ENCODE measurements at regions not wholly inside any gene's neighbourhood (a gene's known extent, or its start where the extent isn't known, plus 50 kb on each side); places are given as distances from the start of the nearest gene placed in this dataset.

DNA sequence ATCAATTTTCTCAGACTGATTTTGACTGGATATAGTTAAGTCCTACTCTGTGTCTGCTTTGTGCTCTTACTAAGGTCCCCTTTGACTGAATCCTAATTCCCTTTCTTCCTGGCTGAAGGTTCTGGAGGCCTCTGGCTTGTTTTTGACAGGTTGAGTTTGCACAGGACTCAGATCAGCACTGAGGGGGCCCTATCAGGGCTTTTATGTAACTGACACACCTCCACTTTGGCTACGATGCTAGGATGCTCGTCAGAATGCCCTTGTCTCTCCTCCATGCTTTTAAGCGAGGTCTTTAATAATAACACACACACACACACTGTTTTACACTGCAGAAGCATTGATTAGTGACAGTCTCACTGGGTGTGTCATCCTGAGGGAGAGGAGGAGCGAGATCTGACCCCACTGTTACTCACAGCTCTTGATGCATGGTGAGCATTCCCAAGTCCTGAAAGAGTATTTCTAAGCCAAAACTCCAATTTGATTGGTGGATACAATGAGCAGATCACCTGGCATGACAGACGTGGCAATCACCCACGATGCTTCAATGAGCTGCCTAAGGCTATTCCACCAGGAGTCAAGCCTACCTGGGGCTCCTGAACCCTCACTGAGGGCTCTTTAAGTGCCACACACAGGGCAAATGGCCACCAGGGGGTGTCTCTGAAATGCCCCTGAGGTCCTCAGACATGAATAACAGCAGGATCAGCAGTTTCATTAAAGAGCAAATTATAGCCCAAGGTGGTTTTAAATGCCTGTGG, 130.4 kb upstream of the CPEB2 start:
- DNase-seq (ENCODE audit: low spot score): no peak
- intact Hi-C loops (cut with DNase I): no loop called here

DNA sequence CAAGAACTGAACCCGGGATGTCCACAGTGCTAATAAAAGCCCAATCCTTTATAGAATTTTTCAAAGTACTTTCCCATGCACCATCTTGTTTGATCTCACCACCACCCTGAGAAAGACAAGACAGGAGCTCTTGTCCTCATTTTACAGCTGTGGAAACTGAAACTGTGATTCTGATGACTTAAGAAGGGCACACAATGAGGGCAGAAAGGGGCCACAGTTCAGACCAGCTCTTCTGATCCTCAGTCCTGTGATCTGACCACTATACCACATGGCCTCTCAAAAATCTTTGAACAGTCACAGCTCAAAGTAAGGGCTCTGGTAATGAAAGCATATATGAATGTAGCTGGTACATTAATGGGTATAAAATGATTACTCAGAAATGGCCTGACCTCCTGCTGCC, 127.3 kb upstream of the CPEB2 start:
- intact Hi-C loops (cut with DNase I): no loop called here
- no peak for DNase-seq (ENCODE audit: low spot score)

DNA sequence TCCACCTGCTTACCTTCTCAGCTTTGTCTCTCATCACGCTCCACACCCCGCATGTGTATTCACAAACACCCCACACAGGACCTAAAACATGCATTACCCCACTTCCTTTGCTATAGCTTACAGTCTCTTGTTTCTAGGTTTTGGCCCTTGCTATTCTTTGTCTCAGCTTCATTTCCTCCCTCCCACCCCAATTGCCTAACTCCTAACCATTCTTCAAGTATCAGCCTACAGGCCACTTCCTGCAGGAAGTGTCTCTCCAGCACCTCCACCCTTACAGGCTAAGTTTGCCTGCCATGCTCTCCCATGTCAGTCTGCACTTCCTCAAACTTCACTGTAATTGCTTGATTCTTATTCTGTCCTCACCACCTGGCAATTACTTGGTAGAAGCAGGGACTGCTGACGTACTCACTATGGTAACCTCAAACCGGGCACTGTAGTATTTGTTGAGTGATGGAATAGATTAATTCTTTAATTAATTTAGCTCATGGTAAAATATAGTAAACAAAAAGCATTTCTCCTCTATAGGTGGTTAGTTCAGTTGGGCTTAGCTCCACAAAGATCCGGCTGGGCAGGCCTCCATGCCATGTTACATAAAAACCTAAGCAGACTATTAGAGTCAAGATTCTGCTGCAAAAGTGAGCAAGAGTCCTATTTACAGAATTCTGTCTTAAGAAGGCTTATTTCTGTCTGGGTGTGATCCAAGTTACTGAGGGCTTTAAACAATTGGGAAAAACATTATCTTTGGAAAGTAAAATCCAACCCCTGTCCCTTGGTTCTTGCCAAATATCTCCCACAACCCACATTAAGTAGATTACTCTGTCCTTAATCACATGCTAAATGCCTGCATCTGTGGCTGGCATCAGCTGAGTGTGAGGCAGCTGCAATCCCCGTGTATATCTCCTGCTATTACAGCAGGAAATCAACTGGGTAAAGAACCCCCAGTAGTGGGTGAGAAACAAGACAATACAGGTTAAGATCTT, 124.7 kb upstream of the CPEB2 start:
- no peak for DNase-seq (ENCODE audit: low spot score)
- intact Hi-C loops (cut with DNase I): no loop called here

DNA sequence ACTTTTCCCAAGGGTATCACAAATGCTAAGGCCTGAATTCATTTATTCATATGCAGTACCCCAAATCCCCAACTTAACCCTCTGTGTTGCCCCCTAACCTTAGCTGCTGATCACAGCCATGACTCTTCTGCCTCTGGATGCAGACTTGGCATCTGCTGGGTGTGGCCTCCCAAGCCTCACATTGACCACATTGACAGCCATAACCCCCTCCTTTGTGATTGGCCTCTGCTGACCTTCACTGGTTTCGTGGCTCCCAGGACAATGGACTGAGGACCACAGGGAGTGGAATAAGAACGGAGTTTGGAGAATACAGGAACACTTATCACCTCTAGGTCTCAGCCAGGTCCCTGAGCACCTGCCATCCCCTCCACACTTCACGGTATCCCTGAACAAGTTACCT, 123.6 kb upstream of the CPEB2 start:
- intact Hi-C loops (cut with DNase I): no loop called here
- no peak for DNase-seq (ENCODE audit: low spot score)

- DNase-seq (ENCODE audit: low spot score): no peak
- intact Hi-C loops (cut with DNase I): no loop called here
Observed at GRCh38 chr4:14879683-14880082, 122.6 kb upstream of the CPEB2 start.

DNA sequence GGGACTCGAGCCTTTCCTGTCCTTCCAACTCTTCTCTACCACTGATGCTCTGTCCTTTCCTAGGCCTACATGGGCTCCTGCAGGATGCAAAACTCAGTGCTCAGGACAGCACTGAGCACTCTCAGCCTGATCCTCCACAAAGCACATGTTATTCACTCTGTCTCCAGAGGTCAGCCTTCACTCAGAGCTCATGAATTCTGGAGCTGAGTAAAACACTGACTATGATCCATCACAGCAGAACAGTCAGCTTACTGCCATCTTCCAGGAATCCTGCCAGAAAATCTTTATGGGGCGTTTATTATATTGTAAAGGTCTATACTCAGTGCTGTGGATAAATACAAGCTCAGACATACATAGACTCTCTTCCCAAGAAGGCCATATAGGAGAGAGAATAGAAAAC, 121.5 kb upstream of the CPEB2 start:
- no peak for DNase-seq (ENCODE audit: low spot score)
- intact Hi-C loops (cut with DNase I): no loop called here

GRCh38 chr4:14883166-14883565, 119.1 kb upstream of the CPEB2 start:
- intact Hi-C loops (cut with DNase I): no loop called here

DNA sequence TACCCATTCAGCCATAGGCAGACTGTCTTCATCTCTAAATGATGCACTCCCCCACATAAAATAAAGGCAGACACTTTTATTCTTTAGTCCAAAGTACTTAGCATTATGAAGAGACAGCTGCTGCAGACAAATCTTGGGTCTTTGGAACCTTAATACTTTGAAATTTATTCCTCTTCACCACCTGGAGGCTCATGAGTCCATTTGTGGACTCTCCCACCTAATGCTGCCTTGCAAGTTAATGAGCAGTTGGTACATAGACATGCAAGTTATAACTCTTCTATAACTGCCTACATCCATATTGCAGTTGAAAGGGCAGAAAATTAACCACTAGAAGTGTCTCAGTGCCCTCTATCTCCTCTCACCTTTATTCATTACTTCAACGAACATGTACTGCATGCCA, 118.6 kb upstream of the CPEB2 start:
- no peak for DNase-seq (ENCODE audit: low spot score)

More at GRCh38 chr4:14883166-14883565, 119.1 kb upstream of the CPEB2 start:
- no peak for DNase-seq (ENCODE audit: low spot score)

GRCh38 chr4:14887842-14888433, 114.3 kb upstream of the CPEB2 start:
- DNase-seq (ENCODE audit: low spot score): no peak
- intact Hi-C loops (cut with DNase I): no loop called here

More for the DNA sequence above, 118.6 kb upstream of the CPEB2 start:
- intact Hi-C loops (cut with DNase I): no loop called here

DNA sequence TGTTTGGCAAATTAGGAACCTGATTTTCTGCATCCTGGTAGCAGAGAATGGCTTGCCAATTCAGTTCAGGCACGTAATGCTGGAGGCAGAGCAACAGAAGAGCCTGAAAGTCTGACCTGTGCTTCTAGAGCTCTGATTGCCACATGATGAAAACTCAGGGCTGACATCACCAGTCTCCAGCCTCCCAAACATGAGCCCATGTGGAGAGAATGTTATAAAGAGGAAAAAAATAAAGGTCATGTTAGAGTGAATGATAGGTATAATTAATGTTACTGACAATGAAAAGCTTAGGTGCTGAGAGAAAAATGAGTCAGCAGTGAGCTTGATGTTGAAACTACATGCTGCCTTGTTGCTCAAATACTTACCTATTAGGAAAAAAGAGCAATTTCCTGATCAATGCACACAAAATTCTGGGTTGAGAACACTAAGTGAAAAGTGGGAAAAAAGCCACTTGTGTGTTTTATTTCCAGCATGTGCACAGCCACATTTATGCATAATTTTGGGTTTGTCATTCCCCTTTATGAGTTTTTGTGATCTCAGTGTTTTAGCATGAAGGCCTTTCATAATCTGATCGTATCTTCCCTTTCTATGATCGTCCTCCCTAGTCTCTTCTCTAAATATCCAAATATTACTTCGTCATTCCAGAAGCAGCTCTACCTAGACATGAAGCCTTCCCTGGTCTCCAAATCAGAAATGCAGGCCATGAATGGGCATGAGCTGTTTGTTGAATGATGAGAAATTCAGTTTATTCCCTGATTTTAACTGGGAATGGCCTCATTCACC, 113.3 kb upstream of the CPEB2 start:
- intact Hi-C loops (cut with DNase I): no loop called here
- no peak for DNase-seq (ENCODE audit: low spot score)

DNA sequence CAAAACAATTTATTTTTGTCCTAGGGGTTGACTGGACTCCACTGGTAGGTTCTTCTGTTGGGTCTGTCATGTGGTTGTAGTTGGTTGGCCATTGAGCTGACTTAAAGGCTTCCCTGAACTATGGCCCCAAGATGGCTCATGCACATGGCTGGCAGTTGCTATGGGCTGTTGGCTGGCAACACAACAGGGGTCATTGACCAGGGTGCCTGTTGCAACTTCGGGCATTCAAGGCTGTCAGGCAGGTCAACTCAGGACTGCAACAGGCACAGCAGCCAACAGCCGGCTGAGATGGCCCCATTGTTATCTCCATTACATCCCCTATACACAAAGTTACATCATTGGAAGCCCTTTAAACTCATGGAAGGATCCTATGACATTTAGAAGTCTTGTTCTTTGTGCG, 109.7 kb upstream of the CPEB2 start:
- intact Hi-C loops (cut with DNase I): no loop called here
- no peak for DNase-seq (ENCODE audit: low spot score)

GRCh38 chr4:14893713-14894112, 108.6 kb upstream of the CPEB2 start:
- DNase-seq (ENCODE audit: low spot score): no peak
- intact Hi-C loops (cut with DNase I): no loop called here

DNA sequence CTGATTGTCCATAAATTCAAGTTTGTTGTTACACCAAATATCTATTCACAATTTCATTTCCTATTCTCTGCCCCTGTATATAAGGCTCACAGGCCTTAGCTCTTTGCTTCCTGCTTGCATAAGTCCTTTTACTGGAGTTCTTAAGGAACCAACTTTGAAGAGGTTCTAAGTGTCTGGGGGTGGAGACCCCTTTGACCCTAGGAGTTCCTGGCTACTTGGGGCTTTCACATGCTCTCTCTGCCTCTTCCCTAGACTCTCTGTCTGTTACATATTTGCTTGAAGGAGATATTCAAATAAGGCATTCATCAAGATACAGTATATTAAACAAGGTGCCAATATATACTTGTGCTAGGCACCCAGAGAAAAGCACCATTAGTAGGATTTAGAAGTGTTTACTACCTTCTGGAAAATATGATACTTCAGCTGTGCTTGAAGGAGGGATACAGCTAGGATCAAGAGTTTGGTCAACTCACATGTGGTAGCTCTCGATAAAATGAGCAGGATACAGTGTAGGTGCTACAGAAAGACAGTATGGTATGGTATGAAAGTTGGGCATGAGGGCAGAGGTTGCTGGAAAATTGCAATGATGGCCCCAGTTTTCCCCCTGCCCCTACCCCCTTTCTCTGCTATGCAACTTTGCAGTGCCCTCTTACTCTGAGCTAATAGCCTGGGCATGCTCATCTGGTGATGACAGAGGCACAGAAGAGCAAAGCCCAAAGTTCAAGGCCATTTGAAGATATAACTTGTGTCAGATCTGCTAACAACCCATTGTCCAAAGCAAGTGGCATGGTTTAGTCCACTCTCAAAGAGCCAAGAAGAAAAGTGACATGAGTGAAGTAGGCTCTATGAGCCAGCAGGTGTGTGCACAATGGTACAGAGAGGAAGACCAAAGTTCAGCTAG, 107.6 kb upstream of the CPEB2 start:
- no peak for DNase-seq (ENCODE audit: low spot score)
- intact Hi-C loops (cut with DNase I): no loop called here

GRCh38 chr4:14896656-14897175, 105.6 kb upstream of the CPEB2 start:
- intact Hi-C loops (cut with DNase I): no loop called here
- no peak for DNase-seq (ENCODE audit: low spot score)

- intact Hi-C loops (cut with DNase I): no loop called here
- no peak for DNase-seq (ENCODE audit: low spot score)
Observed at GRCh38 chr4:14897217-14897616, 105.1 kb upstream of the CPEB2 start.

DNA sequence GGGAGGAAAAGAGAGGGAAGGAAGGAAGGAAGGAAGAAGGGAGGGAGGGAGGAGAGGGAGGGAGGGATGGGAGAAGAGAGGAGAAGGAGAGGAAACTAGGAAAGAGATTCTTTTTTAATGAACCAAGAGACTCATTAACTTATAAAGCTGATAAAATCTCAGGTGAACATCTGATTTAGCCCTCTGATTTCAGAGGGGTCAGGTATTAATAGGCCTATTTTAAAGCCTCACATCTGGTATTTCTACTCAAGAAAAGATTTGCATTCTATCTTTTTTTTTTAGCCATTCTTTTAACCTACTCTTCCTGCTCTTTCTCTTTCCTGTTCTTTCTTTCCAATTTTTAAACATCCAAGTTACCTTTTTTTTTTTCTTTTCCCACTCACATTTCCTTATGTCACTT, 103.3 kb upstream of the CPEB2 start:
- DNase-seq (ENCODE audit: low spot score): no peak
- intact Hi-C loops (cut with DNase I): no loop called here

DNA sequence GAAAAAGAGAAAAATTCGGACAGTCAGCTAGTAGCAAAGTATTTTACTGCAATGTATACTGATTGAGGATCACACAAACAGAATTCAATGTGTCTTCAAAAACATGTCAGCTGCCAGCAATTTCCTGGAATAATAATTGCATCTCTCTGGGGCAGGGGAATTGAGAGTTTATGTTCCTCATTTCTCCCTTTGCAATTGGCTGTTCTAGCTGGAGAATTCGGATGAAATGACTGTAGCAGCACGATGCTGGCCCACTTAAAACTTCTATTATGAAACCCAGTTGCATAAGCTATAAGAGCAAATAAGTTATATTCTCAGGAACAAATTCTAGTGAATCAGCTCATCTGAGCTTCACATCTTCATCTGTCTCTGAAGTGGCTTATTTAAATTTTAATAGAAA, 99.9 kb upstream of the CPEB2 start:
- no peak for DNase-seq (ENCODE audit: low spot score)
- intact Hi-C loops (cut with DNase I): no loop called here

- DNase-seq (ENCODE audit: low spot score): no peak
- intact Hi-C loops (cut with DNase I): no loop called here
Observed at GRCh38 chr4:14903321-14903720, 99.0 kb upstream of the CPEB2 start.
